ENCODE measurements at regions not wholly inside any gene's neighbourhood (a gene's known extent, or its start where the extent isn't known, plus 50 kb on each side); places are given as distances from the start of the nearest gene placed in this dataset.
"Not testable (repeated sequence)": the region's sequence is repeated elsewhere in the genome, so short reads cannot be mapped to it uniquely, and the experiment has no call there.

DNA sequence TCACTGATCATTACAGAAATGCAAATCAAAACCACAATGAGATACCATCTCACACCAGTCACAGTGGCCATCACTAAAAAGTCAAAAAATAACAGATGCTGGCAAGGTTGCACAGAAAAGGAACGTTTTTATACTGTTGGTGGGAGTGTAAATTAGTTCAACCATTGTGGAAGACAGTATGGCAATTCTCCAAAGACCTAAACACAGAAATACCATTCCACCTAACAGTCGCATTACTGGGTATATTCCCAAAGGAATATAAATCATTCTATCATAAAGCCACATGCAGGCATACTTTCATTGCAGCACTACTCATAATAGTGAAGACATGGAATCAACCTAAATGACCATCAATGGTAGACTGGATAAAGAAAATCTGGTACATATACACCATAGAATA lies 83.2 kb upstream of the ARID5B start:
- H3K27ac ChIP-seq (ENCODE audit: low read depth, low read length); H3K4me3 ChIP-seq (ENCODE audit: low read depth in 1 of 2, low read length in 2 of 2); H3K4me1 ChIP-seq (ENCODE audit: insufficient read depth, low read length); H3K27me3 ChIP-seq (ENCODE audit: control insufficient read depth in 1 of 2, insufficient read depth in 2 of 2, low read length in 2 of 2); H3K9me3 ChIP-seq (ENCODE audit: low read length); H3K9ac ChIP-seq (ENCODE audit: low read length); H3K36me3 ChIP-seq (ENCODE audit: insufficient read depth, low read length): not testable (repeated sequence)

- no peaks in the 10 kb centered on the region for H3K36me3 ChIP-seq (ENCODE audit: insufficient read depth, low read length)
- no peak overlapping the region for H3K27ac ChIP-seq (ENCODE audit: low read depth, low read length)
- H3K9ac ChIP-seq (ENCODE audit: low read length): no peak overlapping the region
- no peaks in the 10 kb centered on the region for H3K9me3 ChIP-seq (ENCODE audit: low read length)
- no peak overlapping the region for H3K4me3 ChIP-seq (ENCODE audit: low read depth in 1 of 2, low read length in 2 of 2)
- H3K27me3 ChIP-seq (ENCODE audit: control insufficient read depth in 1 of 2, insufficient read depth in 2 of 2, low read length in 2 of 2): no peaks in the 10 kb centered on the region
- no peaks in the 10 kb centered on the region for H3K4me1 ChIP-seq (ENCODE audit: insufficient read depth, low read length)
Measured at GRCh38 chr10:61819208-61819607, 82.3 kb upstream of the ARID5B start.

- Histone ChIP-seq H3K36me3 (ENCODE audit: insufficient read depth, low read length) (no peaks in the 10 kb centered on the region), H3K27me3 (ENCODE audit: control insufficient read depth in 1 of 2, insufficient read depth in 2 of 2, low read length in 2 of 2) (no peaks in the 10 kb centered on the region), H3K4me1 (ENCODE audit: insufficient read depth, low read length) (no peaks in the 10 kb centered on the region), H3K9ac (ENCODE audit: low read length) (no peak overlapping the region), H3K4me3 (ENCODE audit: low read depth in 1 of 2, low read length in 2 of 2) (no peak overlapping the region), H3K9me3 (ENCODE audit: low read length) (no peaks in the 10 kb centered on the region), H3K27ac (ENCODE audit: low read depth, low read length) (no peak overlapping the region)
Measured at GRCh38 chr10:61821153-61821552, 80.3 kb upstream of the ARID5B start.

GRCh38 chr10:61821693-61822092 lies 79.8 kb upstream of the ARID5B start:
- no peak overlapping the region for H3K9ac ChIP-seq (ENCODE audit: low read length)
- H3K27me3 ChIP-seq (ENCODE audit: control insufficient read depth in 1 of 2, insufficient read depth in 2 of 2, low read length in 2 of 2): no peaks in the 10 kb centered on the region
- no peaks in the 10 kb centered on the region for H3K36me3 ChIP-seq (ENCODE audit: insufficient read depth, low read length)
- no peaks in the 10 kb centered on the region for H3K9me3 ChIP-seq (ENCODE audit: low read length)
- no peak overlapping the region for H3K4me3 ChIP-seq (ENCODE audit: low read depth in 1 of 2, low read length in 2 of 2)
- no peaks in the 10 kb centered on the region for H3K4me1 ChIP-seq (ENCODE audit: insufficient read depth, low read length)
- no peak overlapping the region for H3K27ac ChIP-seq (ENCODE audit: low read depth, low read length)

- Histone ChIP-seq H3K27ac (ENCODE audit: low read depth, low read length) (no peak overlapping the region), H3K4me1 (ENCODE audit: insufficient read depth, low read length) (no peaks in the 10 kb centered on the region), H3K36me3 (ENCODE audit: insufficient read depth, low read length) (no peaks in the 10 kb centered on the region)
Measured at GRCh38 chr10:61822096-61822495, 79.4 kb upstream of the ARID5B start.

DNA sequence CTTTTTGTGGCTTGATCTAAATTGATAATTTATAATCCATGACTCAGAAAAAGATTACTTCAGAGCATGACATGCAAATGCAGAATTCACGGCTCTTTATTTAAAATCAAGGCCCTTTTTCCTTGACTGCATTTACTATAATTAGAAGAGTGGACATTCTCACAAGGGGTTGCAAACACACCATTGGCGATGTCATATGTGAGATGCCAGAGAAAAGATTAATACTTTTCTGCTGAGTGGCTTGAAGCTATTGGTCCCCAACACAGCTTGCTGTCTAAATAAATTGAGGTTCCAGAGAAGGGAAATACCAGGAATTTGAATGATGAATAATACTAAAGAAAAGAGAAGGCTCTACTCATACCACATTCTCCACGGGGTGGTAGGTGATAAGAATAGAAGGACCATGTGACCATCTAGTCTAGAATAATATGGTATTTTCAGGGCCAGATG lies 78.7 kb upstream of the ARID5B start:
- Histone ChIP-seq H3K4me1 (ENCODE audit: insufficient read depth, low read length) (no peaks in the 10 kb centered on the region), H3K9ac (ENCODE audit: low read length) (no peak overlapping the region), H3K4me3 (ENCODE audit: low read depth in 1 of 2, low read length in 2 of 2) (no peak overlapping the region), H3K36me3 (ENCODE audit: insufficient read depth, low read length) (no peaks in the 10 kb centered on the region), H3K27me3 (ENCODE audit: control insufficient read depth in 1 of 2, insufficient read depth in 2 of 2, low read length in 2 of 2) (no peaks in the 10 kb centered on the region), H3K27ac (ENCODE audit: low read depth, low read length) (no peak overlapping the region), H3K9me3 (ENCODE audit: low read length) (no peaks in the 10 kb centered on the region)

More at GRCh38 chr10:61822096-61822495, 79.4 kb upstream of the ARID5B start:
- Histone ChIP-seq H3K27me3 (ENCODE audit: control insufficient read depth in 1 of 2, insufficient read depth in 2 of 2, low read length in 2 of 2) (no peaks in the 10 kb centered on the region), H3K4me3 (ENCODE audit: low read depth in 1 of 2, low read length in 2 of 2) (no peak overlapping the region), H3K9me3 (ENCODE audit: low read length) (no peaks in the 10 kb centered on the region), H3K9ac (ENCODE audit: low read length) (no peak overlapping the region)

GRCh38 chr10:61825001-61825400 lies 76.5 kb upstream of the ARID5B start:
- H3K4me3 ChIP-seq (ENCODE audit: low read depth in 1 of 2, low read length in 2 of 2): no peak overlapping the region
- no peak overlapping the region for H3K27ac ChIP-seq (ENCODE audit: low read depth, low read length)
- no peaks in the 10 kb centered on the region for H3K9me3 ChIP-seq (ENCODE audit: low read length)
- no peak overlapping the region for H3K9ac ChIP-seq (ENCODE audit: low read length)
- H3K36me3 ChIP-seq (ENCODE audit: insufficient read depth, low read length): no peaks in the 10 kb centered on the region
- no peaks in the 10 kb centered on the region for H3K4me1 ChIP-seq (ENCODE audit: insufficient read depth, low read length)
- no peaks in the 10 kb centered on the region for H3K27me3 ChIP-seq (ENCODE audit: control insufficient read depth in 1 of 2, insufficient read depth in 2 of 2, low read length in 2 of 2)

DNA sequence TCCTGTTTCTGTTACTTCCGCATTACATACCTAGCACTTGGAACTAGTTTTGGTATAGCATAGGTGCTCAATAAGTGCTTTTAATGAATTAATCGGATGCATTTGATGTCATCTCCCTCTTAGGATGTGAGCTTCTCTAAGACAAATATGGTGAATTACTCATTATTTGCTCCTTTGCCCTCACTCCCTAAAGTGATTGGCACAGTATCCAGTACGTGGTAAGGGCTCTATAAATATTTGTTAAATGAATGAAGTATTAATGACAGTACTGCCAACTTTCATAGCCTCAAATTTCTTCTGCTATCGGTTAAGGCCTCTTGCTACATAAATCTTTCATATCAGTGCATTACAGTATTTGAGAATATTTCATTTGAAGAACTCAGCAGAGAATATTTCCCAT lies 75.9 kb upstream of the ARID5B start:
- Histone ChIP-seq H3K9me3 (ENCODE audit: low read length) (no peaks in the 10 kb centered on the region), H3K4me1 (ENCODE audit: insufficient read depth, low read length) (no peaks in the 10 kb centered on the region), H3K36me3 (ENCODE audit: insufficient read depth, low read length) (no peaks in the 10 kb centered on the region), H3K9ac (ENCODE audit: low read length) (no peak overlapping the region), H3K4me3 (ENCODE audit: low read depth in 1 of 2, low read length in 2 of 2) (no peak overlapping the region), H3K27me3 (ENCODE audit: control insufficient read depth in 1 of 2, insufficient read depth in 2 of 2, low read length in 2 of 2) (no peaks in the 10 kb centered on the region), H3K27ac (ENCODE audit: low read depth, low read length) (no peak overlapping the region)

- H3K27me3 ChIP-seq (ENCODE audit: control insufficient read depth in 1 of 2, insufficient read depth in 2 of 2, low read length in 2 of 2): no peaks in the 10 kb centered on the region
- H3K4me1 ChIP-seq (ENCODE audit: insufficient read depth, low read length): no peaks in the 10 kb centered on the region
- H3K4me3 ChIP-seq (ENCODE audit: low read depth in 1 of 2, low read length in 2 of 2): no peak overlapping the region
- no peaks in the 10 kb centered on the region for H3K36me3 ChIP-seq (ENCODE audit: insufficient read depth, low read length)
- no peaks in the 10 kb centered on the region for H3K9me3 ChIP-seq (ENCODE audit: low read length)
- H3K9ac ChIP-seq (ENCODE audit: low read length): no peak overlapping the region
- H3K27ac ChIP-seq (ENCODE audit: low read depth, low read length): no peak overlapping the region
Measured at GRCh38 chr10:61828034-61828433, 73.5 kb upstream of the ARID5B start.

GRCh38 chr10:61828788-61829187 lies 72.7 kb upstream of the ARID5B start:
- Histone ChIP-seq H3K9me3 (ENCODE audit: low read length) (no peaks in the 10 kb centered on the region), H3K36me3 (ENCODE audit: insufficient read depth, low read length) (no peaks in the 10 kb centered on the region)

GRCh38 chr10:61830072-61830845 lies 71.2 kb upstream of the ARID5B start:
- Histone ChIP-seq H3K27me3 (ENCODE audit: control insufficient read depth in 1 of 2, insufficient read depth in 2 of 2, low read length in 2 of 2) (no peaks in the 10 kb centered on the region), H3K27ac (ENCODE audit: low read depth, low read length) (no peak overlapping the region), H3K9me3 (ENCODE audit: low read length) (no peaks in the 10 kb centered on the region), H3K4me3 (ENCODE audit: low read depth in 1 of 2, low read length in 2 of 2) (no peak overlapping the region), H3K36me3 (ENCODE audit: insufficient read depth, low read length) (no peaks in the 10 kb centered on the region), H3K4me1 (ENCODE audit: insufficient read depth, low read length) (peaks cover 9% of the 10 kb centered on the region), H3K9ac (ENCODE audit: low read length) (no peak overlapping the region)

More at GRCh38 chr10:61828788-61829187, 72.7 kb upstream of the ARID5B start:
- Histone ChIP-seq H3K27me3 (ENCODE audit: control insufficient read depth in 1 of 2, insufficient read depth in 2 of 2, low read length in 2 of 2) (no peaks in the 10 kb centered on the region), H3K27ac (ENCODE audit: low read depth, low read length) (no peak overlapping the region), H3K4me3 (ENCODE audit: low read depth in 1 of 2, low read length in 2 of 2) (no peak overlapping the region), H3K9ac (ENCODE audit: low read length) (no peak overlapping the region), H3K4me1 (ENCODE audit: insufficient read depth, low read length) (no peaks in the 10 kb centered on the region)

- H3K9ac ChIP-seq (ENCODE audit: low read length): no peak overlapping the region
- H3K4me1 ChIP-seq (ENCODE audit: insufficient read depth, low read length): peaks cover 14% of the 10 kb centered on the region
- H3K4me3 ChIP-seq (ENCODE audit: low read depth in 1 of 2, low read length in 2 of 2): no peak overlapping the region
- no peaks in the 10 kb centered on the region for H3K36me3 ChIP-seq (ENCODE audit: insufficient read depth, low read length)
- H3K27ac ChIP-seq (ENCODE audit: low read depth, low read length): no peak overlapping the region
- no peaks in the 10 kb centered on the region for H3K27me3 ChIP-seq (ENCODE audit: control insufficient read depth in 1 of 2, insufficient read depth in 2 of 2, low read length in 2 of 2)
- no peaks in the 10 kb centered on the region for H3K9me3 ChIP-seq (ENCODE audit: low read length)
Measured at GRCh38 chr10:61830846-61831273, 70.6 kb upstream of the ARID5B start.
